GM12892 (cell line): ENCODE measurements at regions not wholly inside any gene's neighbourhood (a gene's known extent, or its start where the extent isn't known, plus 50 kb on each side); places are given as distances from the start of the nearest gene placed in this dataset.

Source experiments
- POLR2A ChIP-seq: IDR thresholded peaks from 2 replicates; pipeline ENCODE4 v1.6.1; 2011; ENCODE audit warnings: low read depth, low read length, control low read depth
- POLR2AphosphoS5 ChIP-seq: IDR thresholded peaks from 2 replicates; pipeline ENCODE4 v1.6.1; 2011; ENCODE audit warnings: low read depth, low read length, control low read depth
- TAF1 ChIP-seq: IDR thresholded peaks from 2 replicates; pipeline ENCODE4 v1.6.1; 2011; ENCODE audit warnings: low read depth, mild to moderate bottlenecking, control low read depth, low read length, borderline replicate concordance

- no peak for TF ChIP-seq POLR2A
- TF ChIP-seq POLR2AphosphoS5: no peak
- no peak for TF ChIP-seq TAF1
These were observed 164.3 kb downstream of the ZFP36L2 start for GRCh38 chr2:43062058-43062457.
